ENCODE measurements at regions not wholly inside any gene's neighbourhood (a gene's known extent, or its start where the extent isn't known, plus 50 kb on each side); places are given as distances from the start of the nearest gene placed in this dataset.

- peak overlapping the region in 1 of 2 donors; percentile 18 for H3K27ac ChIP-seq (ENCODE audit: low read depth in 1 of 2, low read length in 2 of 2)
- H3K4me1 ChIP-seq (ENCODE audit: control insufficient read depth in 4 of 4, insufficient read depth in 4 of 4, low read length in 3 of 4), result peaks cover 2 to 29% (median 24%) of the 10 kb centered on the region in 4 donors
- H3K9me3 ChIP-seq (ENCODE audit: control insufficient read depth in 4 of 4, low read length in 3 of 4), result no peaks in the 10 kb centered on the region
- H3K36me3 ChIP-seq (ENCODE audit: control insufficient read depth in 4 of 4, insufficient read depth in 3 of 4, low read depth in 1 of 4, low read length in 3 of 4), result no peaks in the 10 kb centered on the region
- no peak overlapping the region for H3K4me3 ChIP-seq (ENCODE audit: low read depth in 1 of 3, low read length in 3 of 3)
- no peak for DNase-seq (ENCODE audit: low spot score)
- TF ChIP-seq FOXA1 (IDR thresholded peaks at IDR 0.05), result no peak
- TF ChIP-seq YY1 (IDR thresholded peaks at IDR 0.05), result no peak
- no peak for TF ChIP-seq ZBTB33 (IDR thresholded peaks at IDR 0.05)
- TF ChIP-seq HNF4G (IDR thresholded peaks at IDR 0.05), result no peak
- TF ChIP-seq RXRA (IDR thresholded peaks at IDR 0.05), result no peak
- no peak for TF ChIP-seq REST (IDR thresholded peaks at IDR 0.05)
- no peak for TF ChIP-seq NR2F2 (IDR thresholded peaks at IDR 0.05)
- TF ChIP-seq MAX (IDR thresholded peaks at IDR 0.05), result no peak
- no peak for TF ChIP-seq GABPA (IDR thresholded peaks at IDR 0.05 in 1 of 2, conservative IDR thresholded peaks at IDR 0.05 in 1 of 2)
- no peak for TF ChIP-seq EGR1 (IDR thresholded peaks at IDR 0.05; ENCODE audit: low read depth in 2 of 2)
- no peak for TF ChIP-seq ATF3 (IDR thresholded peaks at IDR 0.05)
- no peak for TF ChIP-seq FOXA2 (IDR thresholded peaks at IDR 0.05)
- TF ChIP-seq JUND (IDR thresholded peaks at IDR 0.05), result no peak
- no peak for TF ChIP-seq HNF4A (conservative IDR thresholded peaks at IDR 0.05)
- no peak for TF ChIP-seq TAF1 (conservative IDR thresholded peaks at IDR 0.05)
- TF ChIP-seq SP1 (IDR thresholded peaks at IDR 0.05), result no peak
- TF ChIP-seq CTCF (IDR thresholded peaks at IDR 0.05; ENCODE audit: low read depth, low read length, missing input control), result no peak
- no peak for TF ChIP-seq RAD21 (IDR thresholded peaks at IDR 0.05)
- no peak overlapping the region for H3K9ac ChIP-seq (ENCODE audit: low read depth in 1 of 2, low read length in 2 of 2)
- WGBS, result 83% methylated on average over 14 of the region's 14 CpGs
- H3K27me3 ChIP-seq (ENCODE audit: control insufficient read depth in 4 of 4, insufficient read depth in 4 of 4, low read length in 3 of 4), result no peaks in the 10 kb centered on the region
Observed at GRCh38 chr3:174408310-174408709, 450.8 kb upstream of the NAALADL2 start.
